Keratinocyte (primary cell): ENCODE measurements at regions not wholly inside any gene's neighbourhood (a gene's known extent, or its start where the extent isn't known, plus 50 kb on each side); places are given as distances from the start of the nearest gene placed in this dataset.
"Not testable (repeated sequence)": the region's sequence is repeated elsewhere in the genome, so short reads cannot be mapped to it uniquely, and the experiment has no call there.

Experiments used
- EZH2 ChIP-seq: IDR thresholded peaks from one replicate; pipeline ENCODE4 v1.6.1; 2012; ENCODE audit warnings: inconsistent platforms, mild to moderate bottlenecking, low read length, moderate library complexity
- TF ChIP-seq, protein P1 (sequence below), 3 experiments: IDR thresholded peaks in 1 of 3; conservative IDR thresholded peaks in 1 of 3; optimal IDR thresholded peaks in 1 of 3; 2 replicates in 2 of 3; 3 replicates in 1 of 3; pipeline versions ENCODE3 to v1.5.1; 2011; ENCODE audit warnings: low read length in 3 of 3, mild to moderate bottlenecking in 3 of 3, moderate library complexity in 2 of 3, control low read depth in 1 of 3, inconsistent platforms in 1 of 3; ENCODE audit not compliant: insufficient read depth in 2 of 3; ENCODE audit errors: extremely low read depth in 1 of 3

GRCh38 chr1:83471272-83471671, 527.7 kb downstream of the TTLL7 start:
- TF ChIP-seq, protein P1, sequence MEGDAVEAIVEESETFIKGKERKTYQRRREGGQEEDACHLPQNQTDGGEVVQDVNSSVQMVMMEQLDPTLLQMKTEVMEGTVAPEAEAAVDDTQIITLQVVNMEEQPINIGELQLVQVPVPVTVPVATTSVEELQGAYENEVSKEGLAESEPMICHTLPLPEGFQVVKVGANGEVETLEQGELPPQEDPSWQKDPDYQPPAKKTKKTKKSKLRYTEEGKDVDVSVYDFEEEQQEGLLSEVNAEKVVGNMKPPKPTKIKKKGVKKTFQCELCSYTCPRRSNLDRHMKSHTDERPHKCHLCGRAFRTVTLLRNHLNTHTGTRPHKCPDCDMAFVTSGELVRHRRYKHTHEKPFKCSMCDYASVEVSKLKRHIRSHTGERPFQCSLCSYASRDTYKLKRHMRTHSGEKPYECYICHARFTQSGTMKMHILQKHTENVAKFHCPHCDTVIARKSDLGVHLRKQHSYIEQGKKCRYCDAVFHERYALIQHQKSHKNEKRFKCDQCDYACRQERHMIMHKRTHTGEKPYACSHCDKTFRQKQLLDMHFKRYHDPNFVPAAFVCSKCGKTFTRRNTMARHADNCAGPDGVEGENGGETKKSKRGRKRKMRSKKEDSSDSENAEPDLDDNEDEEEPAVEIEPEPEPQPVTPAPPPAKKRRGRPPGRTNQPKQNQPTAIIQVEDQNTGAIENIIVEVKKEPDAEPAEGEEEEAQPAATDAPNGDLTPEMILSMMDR (optimal IDR thresholded peaks at IDR 0.05 in 1 of 3, IDR thresholded peaks at IDR 0.05 in 1 of 3, conservative IDR thresholded peaks at IDR 0.05 in 1 of 3; ENCODE audit: extremely low read depth in 1 of 3, insufficient read depth in 2 of 3, low read length in 3 of 3): not testable (repeated sequence)
- not testable (repeated sequence) for TF ChIP-seq EZH2
